CD4-positive, alpha-beta T cell treated with Interleukin-4 for 4 hours (primary cell): ENCODE measurements at regions not wholly inside any gene's neighbourhood (a gene's known extent, or its start where the extent isn't known, plus 50 kb on each side); places are given as distances from the start of the nearest gene placed in this dataset.
"Not testable (repeated sequence)": the region's sequence is repeated elsewhere in the genome, so short reads cannot be mapped to it uniquely, and the experiment has no call there.

ENCODE experiments used
- DNase-seq: peaks from one replicate; pipeline ENCODE4 v3.0.0-alpha.2; 2020

DNA sequence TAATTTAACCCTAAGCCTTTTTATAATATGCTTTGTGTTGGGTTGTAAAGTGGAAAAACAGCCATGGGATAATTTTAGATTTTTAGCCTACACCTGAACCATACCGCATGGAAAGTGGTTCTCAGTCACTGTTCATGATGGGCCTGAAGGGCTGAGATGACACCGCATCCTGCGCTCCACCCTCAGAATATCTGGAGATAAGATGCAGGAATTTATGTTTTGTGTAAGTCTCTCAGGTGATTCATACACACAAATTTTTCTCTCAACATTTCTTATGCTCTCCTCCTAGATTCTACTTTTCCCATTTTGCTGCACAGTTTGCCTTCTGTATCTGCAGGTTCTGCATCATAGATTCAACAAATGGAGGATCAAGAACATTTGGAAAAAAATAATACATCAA is 191.3 kb upstream of the PHACTR1 start:
- no peak for DNase-seq

DNA sequence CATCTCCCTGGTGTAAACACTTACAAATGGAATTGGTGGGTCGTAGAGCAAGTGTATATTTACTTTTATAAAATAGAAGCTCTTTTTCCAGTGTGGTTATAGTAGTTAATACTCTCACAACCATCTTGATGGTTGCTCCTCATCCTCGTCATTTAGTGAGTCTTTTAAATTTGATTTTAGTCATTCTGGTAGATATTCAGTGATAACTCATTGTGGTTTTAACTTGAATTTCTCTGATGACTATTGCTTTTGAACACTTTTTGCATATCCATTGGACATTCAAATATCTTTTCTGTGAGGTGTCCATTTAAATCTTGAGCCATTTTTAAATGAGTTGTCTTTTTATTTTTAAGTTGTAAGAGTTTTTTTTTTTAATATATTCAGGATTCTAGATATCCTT is 189.2 kb upstream of the PHACTR1 start:
- no peak for DNase-seq

DNA sequence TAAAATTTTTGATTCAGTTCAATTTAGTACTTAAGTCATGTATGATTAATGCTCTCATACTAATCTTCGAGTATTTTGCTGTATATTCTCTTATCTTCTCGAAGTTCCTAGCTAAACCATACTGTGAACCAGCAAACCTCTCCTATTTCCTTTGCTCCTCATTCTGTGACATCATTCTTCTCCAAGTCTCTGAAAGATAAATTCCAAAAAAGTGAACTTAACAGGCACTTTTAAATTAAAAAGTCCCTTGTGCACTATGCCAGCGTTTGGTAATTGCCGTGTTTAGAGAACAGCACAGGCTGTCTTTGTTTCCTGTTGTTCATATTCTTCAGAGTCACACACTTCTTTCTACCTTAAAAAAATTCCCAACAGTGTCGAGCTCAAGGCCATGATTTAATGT is 188.4 kb upstream of the PHACTR1 start:
- no peak for DNase-seq

DNA sequence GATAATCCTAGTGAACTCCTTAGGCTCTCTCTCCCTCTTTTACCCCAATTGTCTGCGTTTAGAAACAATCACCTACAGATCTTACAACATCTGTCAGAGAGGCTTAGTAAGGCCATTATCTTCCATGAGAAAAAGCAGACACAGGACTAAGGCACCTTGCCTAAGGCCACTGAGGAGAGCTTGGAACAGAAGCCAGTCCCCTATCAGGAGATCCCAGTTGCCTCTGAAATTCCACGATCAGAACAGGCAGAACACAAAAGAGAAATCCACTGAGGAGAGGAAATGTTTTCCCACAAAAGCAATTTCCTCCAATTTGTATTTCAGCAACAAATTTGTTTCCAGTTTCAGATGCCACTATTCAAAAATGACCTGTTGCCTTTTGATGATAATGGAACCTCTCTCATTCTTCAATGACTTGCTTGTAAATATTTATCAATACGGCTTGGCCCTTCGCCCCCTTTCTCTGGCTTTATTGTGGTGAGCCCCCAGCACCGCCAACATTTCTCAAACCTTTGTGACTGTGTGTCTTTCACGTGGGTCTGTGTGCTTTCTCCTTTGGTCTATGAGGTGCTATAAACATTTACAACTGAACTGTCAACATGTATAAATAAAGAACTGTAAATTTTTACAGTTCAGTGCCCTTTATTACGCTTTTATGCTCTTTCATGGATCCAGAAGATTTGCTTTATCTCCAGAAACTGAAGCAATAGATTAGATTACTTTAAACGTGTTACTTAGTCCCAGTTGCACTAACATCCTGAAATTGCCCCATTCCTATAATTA is 187.8 kb upstream of the PHACTR1 start:
- no peak for DNase-seq

DNA sequence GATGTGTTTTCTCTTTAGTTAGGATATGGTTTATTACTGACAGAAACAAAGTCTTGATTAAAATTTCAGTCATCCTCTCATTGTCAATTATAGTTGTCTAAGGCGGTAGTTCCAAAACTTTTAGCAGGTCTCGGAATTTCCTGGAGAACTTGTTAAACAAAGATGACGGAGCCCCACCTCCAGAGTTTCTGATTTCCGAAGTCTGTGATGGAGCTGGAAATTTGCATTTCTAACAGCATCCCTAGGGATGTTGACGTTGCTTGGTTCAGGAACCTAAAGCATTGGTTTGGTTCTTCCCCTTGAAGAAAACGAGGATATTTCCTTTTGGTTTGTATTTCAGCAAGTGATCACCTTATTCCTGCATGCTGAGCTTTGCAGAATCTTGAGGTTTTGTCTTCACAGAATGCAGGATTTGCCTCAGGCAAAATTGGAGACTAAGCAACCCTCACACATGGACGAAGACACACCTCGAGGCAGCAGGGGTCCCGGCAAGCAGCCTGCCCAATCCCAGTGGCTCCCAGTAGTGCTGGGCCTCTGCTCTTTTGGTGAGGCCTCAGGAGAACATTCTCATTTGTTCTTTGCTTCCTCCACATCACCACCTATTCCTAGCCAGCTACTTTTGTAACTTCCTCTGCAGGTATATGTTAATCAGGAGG is 187.1 kb upstream of the PHACTR1 start:
- DNase-seq: no peak

DNA sequence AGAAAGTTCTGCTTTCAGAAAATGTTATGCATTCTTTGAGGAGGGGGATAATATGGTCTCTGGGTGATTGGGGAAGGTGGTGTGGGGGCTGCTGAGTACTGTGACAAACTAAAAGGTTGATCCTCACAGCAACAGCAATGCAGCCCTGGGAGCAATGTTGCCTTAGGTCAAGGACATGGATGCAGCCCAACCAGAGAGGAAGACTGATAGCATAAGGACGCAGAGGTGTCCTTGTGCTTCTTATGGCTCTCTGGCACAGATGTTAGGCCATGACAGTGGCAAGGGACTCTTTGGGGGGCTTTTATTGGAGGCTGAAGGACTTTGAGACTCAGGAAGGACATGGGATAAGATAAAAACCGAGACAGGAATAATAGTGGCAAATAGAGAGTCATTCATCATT is 186.2 kb upstream of the PHACTR1 start:
- DNase-seq: no peak

DNA sequence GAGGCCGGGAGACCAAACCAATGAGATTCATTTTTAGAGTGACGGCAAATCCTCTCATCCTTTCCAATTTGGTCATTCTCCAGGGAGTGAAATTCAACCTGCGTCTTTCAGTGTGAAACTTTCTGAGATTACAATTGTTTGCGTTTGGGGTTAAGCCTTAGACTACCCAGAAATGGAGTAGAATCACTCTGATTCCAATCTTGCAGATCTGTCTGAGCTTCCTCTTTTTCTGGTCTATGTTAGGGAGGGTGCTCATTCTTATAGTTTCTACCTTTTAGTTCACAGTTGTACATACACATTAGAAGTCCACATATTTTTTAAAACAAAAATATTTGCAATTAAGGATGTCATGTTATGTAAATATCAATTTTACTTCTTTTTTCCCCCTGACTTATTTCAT is 183.0 kb upstream of the PHACTR1 start:
- DNase-seq: no peak

DNA sequence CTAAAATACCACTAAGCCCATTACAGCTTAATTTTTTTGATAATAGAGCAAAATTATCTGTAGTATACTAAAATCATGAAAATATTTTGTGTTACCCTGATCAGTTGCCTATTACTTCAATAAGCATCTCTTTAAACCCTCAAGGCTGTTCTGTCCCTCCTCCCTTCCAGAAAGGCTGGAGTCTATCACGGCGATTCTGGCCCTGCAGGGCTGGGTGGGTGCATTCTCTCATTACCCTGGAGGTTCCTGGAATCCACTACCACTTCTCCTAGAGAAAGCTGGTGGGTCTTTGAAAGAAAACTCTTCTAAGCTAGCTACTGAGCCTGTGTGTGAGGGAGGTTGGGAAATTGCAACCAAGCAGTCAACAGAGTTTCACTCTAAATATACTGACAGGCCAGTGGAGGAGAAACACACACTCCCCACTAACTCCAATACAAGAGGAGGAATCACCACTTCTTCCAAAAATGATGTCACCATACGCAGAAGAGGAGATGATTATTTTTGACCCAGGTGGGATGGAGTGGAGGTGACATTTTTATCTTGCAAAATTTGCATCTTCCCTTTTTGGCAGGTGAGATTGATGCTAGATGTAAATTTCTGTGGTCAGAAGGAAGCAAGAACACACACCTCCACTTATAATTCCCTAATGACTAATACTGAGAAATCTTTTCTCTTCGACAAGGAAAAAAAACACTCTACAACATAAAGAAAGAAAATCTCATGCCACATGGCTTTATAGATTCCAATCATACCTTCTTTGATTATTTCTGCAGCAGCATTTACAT is 182.3 kb upstream of the PHACTR1 start:
- no peak for DNase-seq

DNA sequence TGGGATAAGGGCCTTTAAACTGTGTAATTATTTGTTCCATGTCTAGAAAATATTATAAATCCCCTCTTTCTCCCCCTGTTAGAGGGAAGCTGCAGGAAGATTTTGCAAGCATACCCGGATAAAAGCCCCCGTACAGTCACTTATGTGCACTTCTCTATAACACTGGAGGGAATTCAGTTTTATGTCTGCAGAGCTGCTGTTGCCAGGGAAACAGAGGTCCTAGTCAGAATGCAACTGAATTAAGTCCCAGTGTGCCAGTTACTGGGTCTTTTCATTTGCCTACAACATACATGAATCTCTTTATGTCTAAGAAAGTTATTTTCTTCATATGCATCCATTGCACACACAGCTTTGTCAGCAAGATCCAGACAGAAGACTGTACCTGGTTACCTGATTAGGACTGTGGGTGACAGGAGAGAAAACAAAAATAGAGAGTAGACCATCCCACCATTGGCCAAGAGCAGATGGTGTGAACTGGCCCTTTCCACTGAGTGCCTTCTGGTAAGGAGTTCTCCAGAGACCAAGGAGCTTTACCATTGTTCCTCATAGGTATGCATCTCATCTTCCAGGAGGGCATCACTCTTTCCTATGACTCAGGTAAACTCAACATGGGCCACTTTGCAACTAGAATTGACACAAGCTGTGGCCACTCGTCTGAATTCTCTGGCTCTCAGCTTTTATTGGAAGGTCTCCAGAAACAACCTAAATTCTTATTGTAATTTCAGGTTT is 180.8 kb upstream of the PHACTR1 start:
- no peak for DNase-seq

DNA sequence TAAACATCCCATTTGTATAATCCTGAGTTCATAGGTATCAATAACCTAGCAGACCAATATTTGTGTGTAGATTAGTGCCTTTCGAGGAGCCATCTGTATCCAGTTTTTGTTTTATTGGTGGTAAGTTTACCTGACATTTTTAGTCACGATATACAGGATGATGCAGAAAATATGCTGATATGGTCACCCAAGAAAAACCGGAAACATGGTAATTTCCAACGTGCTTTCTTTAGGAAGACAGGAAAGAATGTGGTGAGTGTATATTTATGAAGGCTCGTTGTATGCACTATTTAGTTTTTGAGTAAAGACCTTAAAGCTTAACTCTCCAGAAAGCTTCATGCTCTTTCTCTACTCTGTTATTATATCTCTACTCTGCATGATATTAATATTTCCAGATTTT is 180.2 kb upstream of the PHACTR1 start:
- DNase-seq: no peak

DNA sequence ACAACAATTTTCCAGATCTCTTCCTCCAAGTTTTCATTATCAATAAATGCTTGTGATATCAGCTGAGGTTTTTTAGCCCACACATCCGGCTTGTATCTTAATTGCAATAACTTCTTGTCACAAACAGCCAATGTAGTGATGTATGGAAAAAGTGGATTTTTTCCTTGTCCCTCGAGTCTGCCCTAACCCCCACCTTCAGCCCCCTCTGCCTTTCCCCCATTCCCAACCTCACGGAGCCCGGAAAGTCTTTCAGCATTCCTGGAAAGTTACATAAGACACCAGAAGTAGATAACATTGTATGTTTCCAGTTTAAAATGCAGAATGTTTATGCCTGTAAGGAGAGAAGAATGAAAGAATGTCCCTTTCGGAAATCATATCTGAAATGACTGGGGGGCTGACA is 179.2 kb upstream of the PHACTR1 start:
- DNase-seq: no peak

DNA sequence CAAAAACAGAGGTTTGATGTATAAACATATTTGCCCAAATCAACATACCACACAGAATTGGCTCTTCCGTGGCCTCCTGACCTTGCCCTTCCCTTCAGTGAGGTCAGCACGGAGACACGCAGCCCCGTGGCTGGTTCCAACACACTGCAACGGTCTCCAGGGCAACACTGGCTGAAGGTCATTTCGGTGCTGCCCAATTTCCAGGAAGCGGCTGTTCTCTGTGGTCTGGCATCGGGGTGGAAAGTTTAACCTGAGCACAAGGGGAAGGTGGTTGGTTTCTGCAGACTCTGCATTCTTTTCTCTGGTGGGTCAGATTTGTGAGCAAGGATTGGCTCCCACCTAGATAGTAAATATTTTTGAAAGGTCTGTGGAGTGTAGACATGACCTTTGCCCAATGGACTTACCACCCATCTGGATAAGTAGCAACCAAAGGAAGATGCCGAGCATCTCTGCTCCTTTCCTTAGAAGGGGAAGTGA is 177.6 kb upstream of the PHACTR1 start:
- DNase-seq: no peak

DNA sequence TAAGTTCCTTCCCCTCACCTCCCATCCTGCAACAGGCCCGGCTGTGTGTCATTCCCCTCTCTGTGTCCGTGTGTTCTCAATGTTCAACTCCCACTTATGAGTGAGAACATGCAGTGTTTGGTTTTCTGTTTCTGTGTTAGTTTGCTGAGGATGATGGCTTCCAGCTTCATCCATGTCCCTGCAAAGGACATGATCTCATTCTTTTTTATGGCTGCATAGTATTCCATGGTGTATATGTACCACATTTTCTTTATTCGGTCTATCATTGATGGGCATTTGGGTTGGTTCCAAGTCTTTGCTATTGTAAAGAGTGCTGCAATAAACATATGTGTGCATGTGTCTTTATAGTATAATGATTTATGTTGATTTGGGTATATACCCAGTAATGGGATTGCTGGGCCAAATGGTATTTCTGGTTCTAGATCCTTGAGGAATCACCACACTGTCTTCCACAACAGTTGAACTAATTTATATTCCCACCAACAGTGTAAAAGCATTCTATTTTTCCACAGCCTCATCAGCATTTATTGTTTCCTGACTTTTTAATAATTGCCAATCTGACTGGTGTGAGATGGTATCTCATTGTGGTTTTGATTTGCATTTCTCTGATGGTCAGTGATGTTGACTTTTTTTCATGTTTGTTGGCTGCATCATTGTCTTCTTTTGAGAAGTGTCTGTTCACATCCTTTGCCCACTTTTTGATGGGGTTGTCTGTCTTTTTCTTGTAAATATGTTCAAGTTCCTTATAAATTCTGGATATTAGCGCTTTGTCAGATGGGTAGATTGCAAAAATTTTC is 174.1 kb upstream of the PHACTR1 start:
- DNase-seq: not testable (repeated sequence)

DNA sequence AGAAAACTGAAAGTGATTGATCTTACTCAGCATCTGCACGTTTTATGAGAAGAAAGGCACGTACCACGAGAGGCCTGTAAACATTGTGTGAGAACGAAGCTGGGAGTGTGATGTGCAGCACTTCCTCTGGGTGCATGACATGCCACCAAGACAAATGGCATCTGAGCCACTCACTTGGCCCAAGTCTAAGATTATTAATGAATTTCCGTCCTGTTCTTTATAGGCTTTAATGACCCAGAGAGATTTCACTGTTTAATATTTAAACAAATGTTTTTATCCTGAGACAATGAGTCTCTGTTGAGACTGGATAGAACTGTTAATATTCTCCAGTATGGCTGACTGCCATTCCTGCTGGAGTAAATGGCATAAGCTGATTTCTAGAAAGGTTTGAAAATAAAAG is 172.6 kb upstream of the PHACTR1 start:
- no peak for DNase-seq

DNA sequence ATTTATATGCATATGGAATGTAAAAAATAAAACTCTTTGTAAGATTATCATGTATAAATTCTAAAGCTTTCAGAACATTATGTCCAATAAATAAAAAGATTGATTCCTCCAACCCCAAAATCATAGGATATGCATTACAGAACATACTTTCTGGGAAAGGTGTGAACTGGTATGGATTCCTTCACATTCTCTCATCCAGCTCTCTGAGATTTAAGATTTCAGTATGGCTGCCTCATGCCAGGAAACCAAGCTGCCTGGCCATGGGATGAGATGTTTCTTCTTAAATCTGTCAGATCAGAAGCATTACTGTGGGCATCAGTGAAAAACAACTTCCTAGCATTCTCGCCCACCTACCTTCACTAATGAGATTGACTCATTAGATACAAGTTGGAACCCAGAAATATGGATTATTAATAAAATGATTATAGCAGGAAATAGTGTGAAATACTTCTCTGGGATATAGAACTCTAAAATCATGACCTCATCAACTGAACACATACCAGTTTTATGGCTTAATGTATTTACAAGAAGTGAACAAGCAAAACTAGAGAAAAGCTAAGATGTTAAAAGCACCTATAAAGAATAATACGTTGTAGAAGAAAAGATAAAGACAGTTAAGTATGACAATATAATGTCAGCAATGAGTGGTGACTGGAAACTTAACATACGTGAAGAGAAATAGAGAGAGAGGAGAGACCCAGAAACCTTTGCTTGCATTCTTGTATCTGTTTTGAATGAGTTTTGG is 171.6 kb upstream of the PHACTR1 start:
- DNase-seq: no peak

DNA sequence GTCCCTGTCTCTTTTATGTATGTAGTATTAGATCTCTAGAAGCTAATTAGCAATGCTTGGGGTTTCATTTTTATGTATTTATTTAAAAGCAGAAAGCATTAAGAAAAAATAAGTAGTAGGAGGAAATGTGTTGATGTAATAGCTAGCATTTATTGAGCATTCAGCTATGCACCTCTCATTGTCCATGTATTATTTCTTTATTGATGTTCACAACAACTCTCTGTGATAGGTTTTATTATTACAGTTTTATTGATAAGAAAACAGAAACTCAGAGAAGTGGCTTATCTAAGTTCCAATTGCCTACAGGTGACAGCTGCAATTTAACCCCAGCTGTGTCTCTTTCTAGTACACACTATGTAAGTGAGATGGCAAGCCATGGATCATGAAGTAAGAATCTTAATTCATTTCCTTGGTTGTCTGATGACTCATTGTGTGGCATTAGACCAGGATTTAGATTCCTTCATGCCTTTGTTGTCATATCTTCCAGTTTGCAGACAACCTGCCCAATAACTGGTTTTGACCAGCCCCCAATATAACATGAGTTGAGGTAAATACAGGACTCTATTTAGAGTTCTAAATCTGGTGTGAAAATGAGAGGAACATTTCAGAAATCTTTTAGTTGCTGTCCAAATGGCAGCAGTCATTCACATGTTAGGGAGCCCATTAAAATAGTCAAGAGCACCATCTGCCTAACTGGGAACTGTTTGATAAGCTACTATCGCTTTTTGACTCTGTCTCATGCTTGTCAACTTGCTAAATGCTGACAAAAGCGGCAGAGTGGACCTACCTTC is 170.8 kb upstream of the PHACTR1 start:
- no peak for DNase-seq

DNA sequence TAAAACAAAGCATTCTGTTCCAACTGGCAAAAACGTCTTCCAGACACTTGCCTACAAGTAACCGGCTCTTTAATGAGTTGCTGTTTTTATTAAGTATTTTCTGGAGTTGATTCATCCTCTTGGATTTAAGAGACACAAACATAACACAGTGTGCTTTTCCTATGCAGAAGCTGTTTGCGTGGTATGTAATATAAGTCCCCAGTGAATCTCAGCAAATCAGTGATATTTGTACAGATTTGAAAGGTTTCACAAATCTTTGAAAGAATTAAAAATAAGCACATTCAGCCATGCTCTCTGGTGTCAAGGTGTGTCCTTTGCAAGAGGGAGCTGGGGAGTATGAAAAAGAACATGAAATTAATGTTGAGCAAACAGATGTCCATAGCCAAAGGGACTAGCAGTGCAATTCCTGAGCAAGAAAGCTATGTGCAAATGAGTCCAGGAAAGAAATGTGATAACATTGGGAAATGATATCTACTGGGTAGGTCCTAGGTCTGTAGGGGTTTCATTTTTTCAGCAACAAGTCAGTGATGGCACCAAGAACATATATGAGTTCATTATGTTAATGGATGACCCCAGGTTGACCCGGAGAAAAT is 170.1 kb upstream of the PHACTR1 start:
- no peak for DNase-seq

DNA sequence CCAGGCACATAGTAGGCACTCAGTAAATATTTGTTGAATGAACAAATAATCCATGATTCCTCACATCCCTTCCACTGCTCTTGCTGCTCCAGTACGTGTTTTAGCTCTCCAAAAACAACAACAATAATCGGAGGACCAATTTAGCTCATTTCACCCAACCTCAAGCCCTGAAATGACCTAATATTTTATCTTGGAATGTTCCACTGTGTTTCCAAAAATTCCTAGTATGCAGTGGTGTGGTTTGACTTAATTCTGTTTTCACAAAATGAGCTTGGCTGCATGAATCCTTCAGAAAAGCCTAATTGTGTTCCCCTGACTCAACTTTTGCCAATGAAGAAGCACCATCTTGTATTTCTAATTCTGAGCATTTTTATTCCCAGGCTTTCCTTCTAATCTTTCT is 168.0 kb upstream of the PHACTR1 start:
- no peak for DNase-seq

DNA sequence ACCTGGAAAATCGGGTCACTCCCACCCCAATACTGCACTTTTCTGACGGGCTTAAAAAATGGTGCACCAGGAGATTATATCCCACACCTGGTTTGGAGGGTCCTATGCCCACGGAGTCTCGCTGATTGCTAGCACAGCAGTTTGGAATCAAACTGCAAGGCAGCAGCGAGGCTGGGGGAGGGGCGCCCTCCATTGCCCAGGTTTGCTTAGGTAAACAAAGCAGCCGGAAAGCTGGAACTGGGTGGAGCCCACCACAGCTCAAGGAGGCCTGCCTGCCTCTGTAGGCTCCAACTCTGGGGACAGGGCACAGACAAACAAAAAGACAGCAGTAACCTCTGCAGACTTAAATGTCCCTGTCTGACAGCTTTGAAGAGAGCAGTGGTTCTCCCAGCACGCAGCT is 167.1 kb upstream of the PHACTR1 start:
- not testable (repeated sequence) for DNase-seq

DNA sequence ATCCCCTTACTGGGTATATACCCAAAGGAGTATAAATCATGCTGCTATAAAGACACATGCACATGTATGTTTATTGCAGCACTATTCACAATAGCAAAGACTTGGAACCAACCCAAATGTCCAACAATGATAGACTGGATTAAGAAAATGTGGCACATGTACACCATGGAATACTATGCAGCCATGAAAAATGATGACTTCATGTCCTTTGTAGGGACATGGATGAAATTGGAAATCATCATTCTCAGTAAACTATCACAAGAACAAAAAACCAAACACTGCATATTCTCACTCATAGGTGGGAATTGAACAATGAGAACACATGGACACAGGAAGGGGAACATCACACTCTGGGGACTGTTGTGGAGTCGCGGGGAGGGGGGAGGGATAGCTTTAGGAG is 161.7 kb upstream of the PHACTR1 start:
- not testable (repeated sequence) for DNase-seq
